B cell (primary cell): ENCODE measurements at regions not wholly inside any gene's neighbourhood (a gene's known extent, or its start where the extent isn't known, plus 50 kb on each side); places are given as distances from the start of the nearest gene placed in this dataset.

ENCODE experiments used
- EZH2 ChIP-seq: IDR thresholded peaks from 2 replicates; pipeline ENCODE4 v1.6.1; 2012; ENCODE audit warnings: borderline replicate concordance, low read depth, mild to moderate bottlenecking, moderate library complexity, low read length; ENCODE audit not compliant: insufficient read depth, poor library complexity, severe bottlenecking
- TF ChIP-seq, protein P1 (sequence below): fragments of 200-600 bp; IDR thresholded peaks from one replicate; pipeline ENCODE4 v1.8.0; 2022; ENCODE audit warnings: antibody characterized with exemption, mild to moderate bottlenecking

DNA sequence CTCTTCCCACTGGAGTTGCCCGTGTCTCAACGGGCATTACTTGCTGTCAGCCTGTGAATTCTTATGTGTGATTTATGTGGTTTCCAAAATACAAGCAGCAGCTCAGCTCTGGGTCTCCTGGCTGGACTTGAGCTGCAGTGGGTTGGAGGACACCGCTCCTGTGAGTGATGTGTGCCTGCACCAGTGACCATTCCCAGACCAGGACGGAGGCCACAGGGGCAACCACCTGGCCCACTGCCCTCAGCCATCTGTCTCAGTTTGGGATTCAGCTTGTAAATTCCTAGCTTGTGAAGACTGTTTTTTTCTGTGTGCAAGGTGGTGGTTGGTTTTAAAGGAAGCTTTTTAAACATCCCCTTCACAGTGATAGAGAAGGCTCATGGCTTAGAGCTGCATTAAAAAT is 261.0 kb downstream of the BCL2 start:
- TF ChIP-seq, protein P1, sequence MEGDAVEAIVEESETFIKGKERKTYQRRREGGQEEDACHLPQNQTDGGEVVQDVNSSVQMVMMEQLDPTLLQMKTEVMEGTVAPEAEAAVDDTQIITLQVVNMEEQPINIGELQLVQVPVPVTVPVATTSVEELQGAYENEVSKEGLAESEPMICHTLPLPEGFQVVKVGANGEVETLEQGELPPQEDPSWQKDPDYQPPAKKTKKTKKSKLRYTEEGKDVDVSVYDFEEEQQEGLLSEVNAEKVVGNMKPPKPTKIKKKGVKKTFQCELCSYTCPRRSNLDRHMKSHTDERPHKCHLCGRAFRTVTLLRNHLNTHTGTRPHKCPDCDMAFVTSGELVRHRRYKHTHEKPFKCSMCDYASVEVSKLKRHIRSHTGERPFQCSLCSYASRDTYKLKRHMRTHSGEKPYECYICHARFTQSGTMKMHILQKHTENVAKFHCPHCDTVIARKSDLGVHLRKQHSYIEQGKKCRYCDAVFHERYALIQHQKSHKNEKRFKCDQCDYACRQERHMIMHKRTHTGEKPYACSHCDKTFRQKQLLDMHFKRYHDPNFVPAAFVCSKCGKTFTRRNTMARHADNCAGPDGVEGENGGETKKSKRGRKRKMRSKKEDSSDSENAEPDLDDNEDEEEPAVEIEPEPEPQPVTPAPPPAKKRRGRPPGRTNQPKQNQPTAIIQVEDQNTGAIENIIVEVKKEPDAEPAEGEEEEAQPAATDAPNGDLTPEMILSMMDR, result no peak
- no peak for TF ChIP-seq EZH2
